CD8-positive, alpha-beta memory T cell (primary cell): ENCODE measurements at regions not wholly inside any gene's neighbourhood (a gene's known extent, or its start where the extent isn't known, plus 50 kb on each side); places are given as distances from the start of the nearest gene placed in this dataset.
A peak's percentile ranks its signal among the peaks of the same experiment; 100 is the strongest.

Experiments used
- CTCF ChIA-PET: fragments of 350-600 bp; sonication (Branson Sonifier 250); formaldehyde crosslinking; loops from one replicate; lab custom pipeline; 2021; ENCODE audit warnings: antibody characterized with exemption; lab: Charles Lee
- POLR2A ChIA-PET: fragments of 350-600 bp; sonication (Branson Sonifier 250); formaldehyde crosslinking; loops from one replicate; lab custom pipeline; 2021; ENCODE audit warnings: antibody characterized with exemption; lab: Charles Lee
- DNase-seq, 5 donors: peaks; one replicate each; pipeline versions ENCODE4 v3.0.0 to v3.0.0-alpha.2; 2020 to 2022; ENCODE audit warnings: mixed read lengths in 1 of 5
- H3K27ac ChIP-seq: one replicate; pipeline ENCODE4 v1.7.0; 2013; ENCODE audit warnings: low read depth, mild to moderate bottlenecking, low read length, moderate library complexity
- H3K27me3 ChIP-seq: 2 replicates; pipeline ENCODE4 v1.7.0; 2013; ENCODE audit warnings: low read length, mild to moderate bottlenecking; ENCODE audit not compliant: insufficient read depth, poor library complexity, severe bottlenecking
- H3K36me3 ChIP-seq: 2 replicates; pipeline ENCODE4 v1.7.0; 2013; ENCODE audit warnings: mild to moderate bottlenecking, low read length, moderate library complexity; ENCODE audit not compliant: insufficient read depth
- H3K4me1 ChIP-seq: 2 replicates; pipeline ENCODE4 v1.7.0; 2013; ENCODE audit warnings: mild to moderate bottlenecking, low read length, moderate library complexity; ENCODE audit not compliant: insufficient read depth
- H3K4me3 ChIP-seq: 2 replicates; pipeline ENCODE4 v1.7.0; 2013; ENCODE audit warnings: mild to moderate bottlenecking, low read length
- H3K9me3 ChIP-seq: 2 replicates; pipeline ENCODE4 v1.7.0; 2013; ENCODE audit warnings: mild to moderate bottlenecking, low read length
- H3K27ac Mint-ChIP-seq, 8 donors: one replicate each; pipeline ENCODE4 v1.8.0; 2020 to 2021; ENCODE audit warnings: mixed read lengths in 8 of 8, mild to moderate bottlenecking in 6 of 8, inconsistent platforms in 3 of 8, moderate library complexity in 3 of 8
- H3K27me3 Mint-ChIP-seq, 2 donors: one replicate each; pipeline ENCODE4 v1.8.0; 2020 to 2021; ENCODE audit warnings: mixed read lengths in 2 of 2, mild to moderate bottlenecking in 1 of 2, moderate library complexity in 1 of 2
- H3K36me3 Mint-ChIP-seq, 3 donors: one replicate each; pipeline ENCODE4 v1.8.0; 2020 to 2021; ENCODE audit warnings: mixed read lengths in 3 of 3, inconsistent platforms in 1 of 3, mild to moderate bottlenecking in 1 of 3
- H3K4me1 Mint-ChIP-seq, 3 donors: one replicate each; pipeline ENCODE4 v1.8.0; 2020 to 2021; ENCODE audit warnings: mixed read lengths in 3 of 3, inconsistent platforms in 1 of 3, mild to moderate bottlenecking in 1 of 3
- H3K4me3 Mint-ChIP-seq, 7 donors: one replicate each; pipeline ENCODE4 v1.8.0; 2020 to 2021; ENCODE audit warnings: mixed read lengths in 7 of 7, mild to moderate bottlenecking in 6 of 7, moderate library complexity in 4 of 7, inconsistent platforms in 2 of 7
- H3K9me3 Mint-ChIP-seq, 5 donors: one replicate each; pipeline ENCODE4 v1.8.0; 2020 to 2022; ENCODE audit warnings: mixed read lengths in 5 of 5, mild to moderate bottlenecking in 3 of 5, moderate library complexity in 2 of 5, inconsistent platforms in 1 of 5

GRCh38 chr6:105483492-105483891 is 80.6 kb upstream of the PREP start:
- CTCF ChIA-PET: interaction anchor here (0.9 to 3.4 kb wide), 8 partner anchors 25 to 740 kb away, joined by 3 to 23 read pairs (median 5); no protein-coding TSS in a partner anchor
- Mint-ChIP-seq H3K27me3 (no peaks in the 10 kb centered on the region), H3K4me1 (peaks cover 34 to 56% (median 44%) of the 10 kb centered on the region in 3 donors), H3K9me3 (no peaks in the 10 kb centered on the region), H3K27ac (peak overlapping the region; percentile 69 to 98 (median 89)), H3K4me3 (peak overlapping the region; percentile 40 to 87 (median 68)), H3K36me3 (peaks cover 0 to 10% (median 3%) of the 10 kb centered on the region in 3 donors)
- POLR2A ChIA-PET: interaction anchor here (0.6 to 1.9 kb wide), 2 partner anchors 26 to 30 kb away, joined by 3 to 9 read pairs; no protein-coding TSS in a partner anchor
- Histone ChIP-seq H3K9me3 (no peaks in the 10 kb centered on the region), H3K27me3 (no peaks in the 10 kb centered on the region), H3K27ac (no peak overlapping the region), H3K4me3 (no peak overlapping the region), H3K4me1 (no peaks in the 10 kb centered on the region), H3K36me3 (no peaks in the 10 kb centered on the region)
- no peak for DNase-seq

- ChIA-PET POLR2A (interaction anchor here (0.5 to 1.9 kb wide), 3 partner anchors 29 to 632 kb away, joined by 3 to 9 read pairs (median 3); no protein-coding TSS in a partner anchor), CTCF (interaction anchor here (0.9 to 3.4 kb wide), 6 partner anchors 25 to 741 kb away, joined by 3 to 23 read pairs (median 8); no protein-coding TSS in a partner anchor)
- DNase-seq: no peak
- no peaks in the 10 kb centered on the region for H3K4me1 ChIP-seq
- H3K27me3 ChIP-seq: no peaks in the 10 kb centered on the region
- H3K9me3 Mint-ChIP-seq: no peaks in the 10 kb centered on the region
- peak overlapping the region; percentile 69 to 98 (median 89) for H3K27ac Mint-ChIP-seq
- H3K27ac ChIP-seq: no peak overlapping the region
- H3K4me3 Mint-ChIP-seq: peak overlapping the region; percentile 38 to 87 (median 76)
- peaks cover 0 to 13% (median 4%) of the 10 kb centered on the region in 3 donors for H3K36me3 Mint-ChIP-seq
- H3K27me3 Mint-ChIP-seq: no peaks in the 10 kb centered on the region
- H3K4me1 Mint-ChIP-seq: peaks cover 34 to 56% (median 44%) of the 10 kb centered on the region in 3 donors
- no peak overlapping the region for H3K4me3 ChIP-seq
- no peaks in the 10 kb centered on the region for H3K9me3 ChIP-seq
- H3K36me3 ChIP-seq: no peaks in the 10 kb centered on the region
These were observed 80.0 kb upstream of the PREP start for GRCh38 chr6:105482921-105483320.

GRCh38 chr6:105482227-105482844 is 79.5 kb upstream of the PREP start:
- CTCF ChIA-PET: interaction anchor here (1.1 to 3.4 kb wide), 4 partner anchors 29 to 742 kb away, joined by 3 to 23 read pairs (median 12); no protein-coding TSS in a partner anchor
- H3K27me3 Mint-ChIP-seq: peaks cover 0 to 3% of the 10 kb centered on the region in 2 donors
- H3K4me3 ChIP-seq: no peak overlapping the region
- peak overlapping the region; percentile 38 to 87 (median 76) for H3K4me3 Mint-ChIP-seq
- no peaks in the 10 kb centered on the region for H3K9me3 Mint-ChIP-seq
- no peaks in the 10 kb centered on the region for H3K4me1 ChIP-seq
- DNase-seq: no peak
- H3K27ac Mint-ChIP-seq: peak overlapping the region; percentile 69 to 98 (median 89)
- peak overlapping the region; percentile 9 for H3K27ac ChIP-seq
- H3K9me3 ChIP-seq: no peaks in the 10 kb centered on the region
- no peaks in the 10 kb centered on the region for H3K27me3 ChIP-seq
- POLR2A ChIA-PET: interaction anchor here (0.7 to 1.9 kb wide), 2 partner anchors 29 to 633 kb away, joined by 3 to 9 read pairs; no protein-coding TSS in a partner anchor
- H3K4me1 Mint-ChIP-seq: peaks cover 34 to 54% (median 44%) of the 10 kb centered on the region in 3 donors
- peaks cover 0 to 13% (median 4%) of the 10 kb centered on the region in 3 donors for H3K36me3 Mint-ChIP-seq
- H3K36me3 ChIP-seq: no peaks in the 10 kb centered on the region

DNA sequence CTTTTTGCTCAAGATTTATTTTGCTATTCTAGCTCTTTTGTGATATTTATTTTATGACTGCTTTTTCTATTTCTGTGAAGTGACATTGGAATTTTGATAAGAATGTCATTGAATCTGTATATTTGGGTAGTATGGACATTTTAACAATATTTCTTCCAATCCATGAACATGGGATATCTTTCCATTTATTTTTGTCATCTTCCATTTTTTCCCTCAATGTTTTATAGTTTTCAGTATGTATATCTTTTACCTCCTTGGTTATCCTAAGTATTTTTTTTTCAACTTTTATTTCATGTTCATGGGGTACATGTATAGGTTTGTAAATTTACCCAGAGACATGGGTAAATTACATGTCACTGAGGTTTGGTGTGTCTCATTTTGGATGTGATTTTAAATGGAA is 74.1 kb upstream of the PREP start:
- H3K9me3 Mint-ChIP-seq: peaks cover 0 to 9% (median 2%) of the 10 kb centered on the region in 5 donors
- no peak overlapping the region for H3K4me3 Mint-ChIP-seq
- H3K36me3 Mint-ChIP-seq: peaks cover 0 to 26% (median 5%) of the 10 kb centered on the region in 3 donors
- H3K4me1 ChIP-seq: no peaks in the 10 kb centered on the region
- ChIA-PET CTCF (no interaction called here), POLR2A (interaction anchor here (0.5 kb wide), 1 partner anchor 45 kb away, joined by 3 read pairs; no protein-coding TSS in a partner anchor)
- H3K27ac Mint-ChIP-seq: no peak overlapping the region
- H3K36me3 ChIP-seq: no peaks in the 10 kb centered on the region
- no peak overlapping the region for H3K27ac ChIP-seq
- H3K4me3 ChIP-seq: no peak overlapping the region
- H3K4me1 Mint-ChIP-seq: peaks cover 6 to 8% (median 7%) of the 10 kb centered on the region in 3 donors
- H3K27me3 ChIP-seq: no peaks in the 10 kb centered on the region
- H3K27me3 Mint-ChIP-seq: peaks cover 0 to 4% of the 10 kb centered on the region in 2 donors
- DNase-seq: no peak
- no peaks in the 10 kb centered on the region for H3K9me3 ChIP-seq

- POLR2A ChIA-PET: no interaction called here
- CTCF ChIA-PET: no interaction called here
- Histone ChIP-seq H3K27ac (no peak overlapping the region), H3K4me1 (no peaks in the 10 kb centered on the region), H3K9me3 (no peaks in the 10 kb centered on the region), H3K36me3 (no peaks in the 10 kb centered on the region), H3K27me3 (no peaks in the 10 kb centered on the region), H3K4me3 (no peak overlapping the region)
- H3K4me1 Mint-ChIP-seq: no peaks in the 10 kb centered on the region
- peaks cover 0 to 18% (median 5%) of the 10 kb centered on the region in 3 donors for H3K36me3 Mint-ChIP-seq
- DNase-seq: no peak
- peaks cover 0 to 9% (median 2%) of the 10 kb centered on the region in 5 donors for H3K9me3 Mint-ChIP-seq
- H3K27me3 Mint-ChIP-seq: peaks cover 0 to 4% of the 10 kb centered on the region in 2 donors
- H3K4me3 Mint-ChIP-seq: no peak overlapping the region
- H3K27ac Mint-ChIP-seq: no peak overlapping the region
These were observed 71.4 kb upstream of the PREP start for GRCh38 chr6:105474234-105474633.

DNA sequence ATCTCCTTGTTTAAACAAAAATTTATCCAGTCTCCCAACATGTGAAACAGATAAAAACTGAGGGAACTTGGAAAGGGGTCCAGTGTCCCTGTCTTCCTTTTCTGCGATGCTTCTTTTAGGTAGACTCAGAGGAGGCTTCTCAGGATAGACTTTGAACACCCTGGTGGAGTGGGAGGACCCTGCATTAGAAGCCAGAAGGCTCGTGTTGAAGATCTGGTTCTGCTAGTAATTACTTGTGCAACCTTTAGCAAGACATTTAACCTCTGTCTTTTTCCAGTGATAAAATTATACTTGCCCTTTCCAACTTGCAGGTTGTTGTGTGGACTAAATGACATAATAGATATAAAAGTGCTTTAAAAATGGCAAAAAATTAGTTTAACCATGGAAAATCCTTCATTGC is 67.1 kb upstream of the PREP start:
- H3K4me3 ChIP-seq: no peak overlapping the region
- H3K36me3 Mint-ChIP-seq: peaks cover 0 to 21% (median 2%) of the 10 kb centered on the region in 3 donors
- no peak overlapping the region for H3K27ac Mint-ChIP-seq
- no peak overlapping the region for H3K4me3 Mint-ChIP-seq
- no peaks in the 10 kb centered on the region for H3K27me3 ChIP-seq
- no peaks in the 10 kb centered on the region for H3K36me3 ChIP-seq
- no peak overlapping the region for H3K27ac ChIP-seq
- POLR2A ChIA-PET: no interaction called here
- no peaks in the 10 kb centered on the region for H3K4me1 Mint-ChIP-seq
- H3K27me3 Mint-ChIP-seq: peaks cover 3 to 13% of the 10 kb centered on the region in 2 donors
- no peak for DNase-seq
- no peaks in the 10 kb centered on the region for H3K4me1 ChIP-seq
- peaks cover 0 to 7% (median 3%) of the 10 kb centered on the region in 5 donors for H3K9me3 Mint-ChIP-seq
- CTCF ChIA-PET: no interaction called here
- H3K9me3 ChIP-seq: no peaks in the 10 kb centered on the region

DNA sequence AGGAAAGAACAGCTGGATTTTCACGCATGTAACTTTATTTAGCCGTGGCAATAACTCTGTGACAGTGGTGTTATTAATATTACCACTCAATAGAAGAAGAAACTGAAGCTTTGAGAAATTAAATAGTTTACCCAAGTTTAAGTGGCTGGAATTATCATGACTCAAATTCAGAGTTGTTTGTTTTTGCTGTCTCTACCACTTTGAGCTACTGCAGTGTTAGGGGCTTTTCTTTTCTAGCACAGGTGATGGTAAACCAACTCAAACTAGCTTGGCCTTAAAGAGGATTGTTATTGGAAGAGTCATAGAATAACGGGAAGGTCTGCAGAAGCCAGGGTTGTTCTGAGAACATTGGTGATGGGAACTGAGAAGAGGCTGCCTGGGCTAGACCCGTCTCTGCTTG is 66.0 kb upstream of the PREP start:
- DNase-seq: no peak
- Histone ChIP-seq H3K4me1 (no peaks in the 10 kb centered on the region), H3K27me3 (no peaks in the 10 kb centered on the region), H3K4me3 (no peak overlapping the region), H3K36me3 (no peaks in the 10 kb centered on the region), H3K9me3 (no peaks in the 10 kb centered on the region), H3K27ac (no peak overlapping the region)
- no peak overlapping the region for H3K27ac Mint-ChIP-seq
- H3K4me3 Mint-ChIP-seq: no peak overlapping the region
- H3K4me1 Mint-ChIP-seq: no peaks in the 10 kb centered on the region
- peaks cover 3 to 21% of the 10 kb centered on the region in 2 donors for H3K27me3 Mint-ChIP-seq
- ChIA-PET POLR2A (no interaction called here), CTCF (no interaction called here)
- H3K36me3 Mint-ChIP-seq: peaks cover 0 to 23% (median 8%) of the 10 kb centered on the region in 3 donors
- H3K9me3 Mint-ChIP-seq: peaks cover 0 to 7% (median 5%) of the 10 kb centered on the region in 5 donors

DNA sequence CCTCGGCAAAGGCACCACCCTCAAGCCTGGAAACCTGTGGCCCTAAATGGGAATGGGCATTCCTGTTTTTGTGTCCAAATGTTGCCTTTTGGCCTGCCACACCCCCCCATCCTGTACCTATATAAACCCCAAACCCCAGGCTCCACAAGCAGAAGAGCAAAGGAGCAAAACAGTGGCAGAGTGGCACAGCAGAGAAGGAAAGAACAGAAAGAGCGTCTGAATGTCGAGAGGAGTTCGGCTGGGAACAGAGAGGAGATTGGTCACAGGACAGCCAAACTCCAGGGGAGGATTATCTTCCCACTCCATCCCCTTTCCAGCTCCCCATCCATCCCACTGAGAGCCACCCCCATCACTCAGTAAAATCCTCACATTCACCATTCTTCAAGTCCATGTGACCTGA is 58.0 kb upstream of the PREP start:
- Mint-ChIP-seq H3K4me3 (no peak overlapping the region), H3K27me3 (peaks cover 0 to 11% of the 10 kb centered on the region in 2 donors), H3K9me3 (peaks cover 0 to 5% (median 5%) of the 10 kb centered on the region in 5 donors), H3K4me1 (peaks cover 54 to 65% (median 59%) of the 10 kb centered on the region in 3 donors), H3K27ac (peak overlapping the region in 7 of 8 donors; percentile 83 to 97 (median 91)), H3K36me3 (peaks cover 0 to 11% (median 9%) of the 10 kb centered on the region in 3 donors)
- Histone ChIP-seq H3K27me3 (no peaks in the 10 kb centered on the region), H3K9me3 (no peaks in the 10 kb centered on the region), H3K4me3 (no peak overlapping the region), H3K27ac (no peak overlapping the region), H3K36me3 (no peaks in the 10 kb centered on the region), H3K4me1 (peaks cover 22% of the 10 kb centered on the region)
- ChIA-PET CTCF (no interaction called here), POLR2A (no interaction called here)
- DNase-seq: no peak
